ENCODE measurements at regions not wholly inside any gene's neighbourhood (a gene's known extent, or its start where the extent isn't known, plus 50 kb on each side); places are given as distances from the start of the nearest gene placed in this dataset.

- DNase-seq (ENCODE audit: low spot score) = no peak
Observed at GRCh38 chr2:138831691-138832090, 51.5 kb upstream of the NXPH2 start.

DNA sequence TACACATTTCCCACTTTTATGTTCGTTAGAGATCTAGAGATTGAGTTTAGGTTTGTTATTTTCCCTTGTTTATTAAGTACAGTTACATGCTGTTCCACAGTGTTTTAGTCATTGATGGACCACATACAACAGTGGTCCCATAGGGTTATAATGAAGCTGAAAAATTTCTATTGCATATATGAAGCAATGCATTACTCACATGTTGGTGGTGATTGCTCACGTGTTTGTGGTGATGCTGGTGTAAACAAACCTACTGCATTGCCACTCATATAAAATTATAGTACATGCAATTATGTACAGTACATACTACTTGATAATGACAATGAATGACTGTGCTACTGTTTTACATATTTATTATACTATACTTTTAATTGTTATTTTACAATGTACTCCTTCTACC lies 51.0 kb upstream of the NXPH2 start:
- DNase-seq (ENCODE audit: low spot score) = no peak

DNA sequence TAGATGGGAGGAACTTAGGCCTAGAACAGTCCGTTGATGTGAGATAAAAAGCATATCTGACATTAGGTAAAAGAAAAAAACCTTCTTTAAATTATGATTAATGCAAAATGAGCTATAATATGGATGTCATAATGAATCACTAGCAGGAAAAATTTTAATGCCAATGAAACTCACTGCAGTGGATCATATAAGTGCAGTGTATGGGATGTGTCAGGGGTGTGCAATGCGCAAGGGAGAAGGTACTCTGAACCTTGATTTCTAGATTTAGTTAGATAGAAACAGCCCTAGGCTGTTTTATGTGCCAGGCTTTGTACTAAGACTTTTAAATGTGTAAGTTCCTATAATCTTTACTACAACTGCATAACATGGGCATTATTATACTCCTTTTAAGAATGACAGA lies 50.4 kb upstream of the NXPH2 start:
- DNase-seq (ENCODE audit: low spot score) = no peak

Measured in COLO829 (cell line).